ENCODE measurements at regions not wholly inside any gene's neighbourhood (a gene's known extent, or its start where the extent isn't known, plus 50 kb on each side); places are given as distances from the start of the nearest gene placed in this dataset.

- ATAC-seq: peak; percentile 99
Measured at GRCh38 chr1:58162952-58163550, 383.5 kb downstream of the OMA1 start.

DNA sequence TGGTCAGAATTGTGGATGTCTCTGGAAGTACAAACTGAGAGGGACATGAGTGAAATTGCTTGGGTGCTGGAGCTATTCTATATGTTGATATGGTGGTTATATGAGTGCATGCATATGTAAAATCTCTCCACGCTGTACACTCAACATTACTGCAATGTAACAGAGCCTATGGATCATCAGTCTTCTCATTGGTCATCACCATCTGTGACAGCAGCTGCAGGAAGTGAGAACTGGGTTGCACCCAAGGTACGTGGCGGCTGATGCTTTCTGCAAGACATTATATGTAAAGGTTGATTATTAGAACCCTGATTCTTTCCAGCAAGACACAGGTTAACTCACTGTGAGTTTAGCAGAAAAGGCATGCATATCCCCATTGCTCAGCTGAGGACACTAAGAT is 387.1 kb downstream of the OMA1 start:
- no peak for ATAC-seq
- no peak for TF ChIP-seq ZNF8 (CRISPR knock-in tag; IDR thresholded peaks at IDR 0.05)
- no peak for TF ChIP-seq ESRRG (CRISPR knock-in tag; IDR thresholded peaks at IDR 0.05)
- no peak for TF ChIP-seq TCF4 (CRISPR knock-in tag; IDR thresholded peaks at IDR 0.05; ENCODE audit: borderline replicate concordance)
- TF ChIP-seq GLIS3 (CRISPR knock-in tag; IDR thresholded peaks at IDR 0.05): no peak
- TF ChIP-seq SNAI2 (CRISPR knock-in tag; IDR thresholded peaks at IDR 0.05): no peak
- TF ChIP-seq PPARA (CRISPR knock-in tag; IDR thresholded peaks at IDR 0.05; ENCODE audit: borderline replicate concordance): no peak
- TF ChIP-seq, protein P1, sequence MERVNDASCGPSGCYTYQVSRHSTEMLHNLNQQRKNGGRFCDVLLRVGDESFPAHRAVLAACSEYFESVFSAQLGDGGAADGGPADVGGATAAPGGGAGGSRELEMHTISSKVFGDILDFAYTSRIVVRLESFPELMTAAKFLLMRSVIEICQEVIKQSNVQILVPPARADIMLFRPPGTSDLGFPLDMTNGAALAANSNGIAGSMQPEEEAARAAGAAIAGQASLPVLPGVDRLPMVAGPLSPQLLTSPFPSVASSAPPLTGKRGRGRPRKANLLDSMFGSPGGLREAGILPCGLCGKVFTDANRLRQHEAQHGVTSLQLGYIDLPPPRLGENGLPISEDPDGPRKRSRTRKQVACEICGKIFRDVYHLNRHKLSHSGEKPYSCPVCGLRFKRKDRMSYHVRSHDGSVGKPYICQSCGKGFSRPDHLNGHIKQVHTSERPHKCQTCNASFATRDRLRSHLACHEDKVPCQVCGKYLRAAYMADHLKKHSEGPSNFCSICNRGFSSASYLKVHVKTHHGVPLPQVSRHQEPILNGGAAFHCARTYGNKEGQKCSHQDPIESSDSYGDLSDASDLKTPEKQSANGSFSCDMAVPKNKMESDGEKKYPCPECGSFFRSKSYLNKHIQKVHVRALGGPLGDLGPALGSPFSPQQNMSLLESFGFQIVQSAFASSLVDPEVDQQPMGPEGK (CRISPR knock-in tag; IDR thresholded peaks at IDR 0.05; ENCODE audit: borderline replicate concordance): no peak
- no peak for TF ChIP-seq CSDC2 (CRISPR knock-in tag; IDR thresholded peaks at IDR 0.05)
- no peak for TF ChIP-seq BACH2 (CRISPR knock-in tag; IDR thresholded peaks at IDR 0.05; ENCODE audit: borderline replicate concordance)
- no peak for TF ChIP-seq ARNTL (CRISPR knock-in tag; IDR thresholded peaks at IDR 0.05; ENCODE audit: borderline replicate concordance, low read depth)
- TF ChIP-seq ISL1 (CRISPR knock-in tag; IDR thresholded peaks at IDR 0.05): no peak
- TF ChIP-seq OSR1 (CRISPR knock-in tag; IDR thresholded peaks at IDR 0.05): no peak
- TF ChIP-seq ZFP3 (CRISPR knock-in tag; IDR thresholded peaks at IDR 0.05): no peak
- no peak for TF ChIP-seq TOX (CRISPR knock-in tag; IDR thresholded peaks at IDR 0.05; ENCODE audit: borderline replicate concordance)

More at GRCh38 chr1:58162952-58163550, 383.5 kb downstream of the OMA1 start:
- TF ChIP-seq ZFP30 (CRISPR knock-in tag; IDR thresholded peaks at IDR 0.05) (no peak), RARB (CRISPR knock-in tag; IDR thresholded peaks at IDR 0.05) (no peak), GLIS3 (CRISPR knock-in tag; IDR thresholded peaks at IDR 0.05) (no peak), ARNTL (CRISPR knock-in tag; IDR thresholded peaks at IDR 0.05; ENCODE audit: borderline replicate concordance, low read depth) (no peak), ISL1 (CRISPR knock-in tag; IDR thresholded peaks at IDR 0.05) (no peak), ZNF70 (CRISPR knock-in tag; IDR thresholded peaks at IDR 0.05) (no peak), CSDC2 (CRISPR knock-in tag; IDR thresholded peaks at IDR 0.05) (no peak), ZNF565 (CRISPR knock-in tag; conservative IDR thresholded peaks at IDR 0.05; ENCODE audit: low read depth) (no peak), OSR1 (CRISPR knock-in tag; IDR thresholded peaks at IDR 0.05) (no peak), TOX (CRISPR knock-in tag; IDR thresholded peaks at IDR 0.05; ENCODE audit: borderline replicate concordance) (no peak), TSHZ2 (CRISPR knock-in tag; IDR thresholded peaks at IDR 0.05) (no peak), TCF4 (CRISPR knock-in tag; IDR thresholded peaks at IDR 0.05; ENCODE audit: borderline replicate concordance) (no peak), PPARA (CRISPR knock-in tag; IDR thresholded peaks at IDR 0.05; ENCODE audit: borderline replicate concordance) (no peak), BACH2 (CRISPR knock-in tag; IDR thresholded peaks at IDR 0.05; ENCODE audit: borderline replicate concordance) (no peak), SNAI2 (CRISPR knock-in tag; IDR thresholded peaks at IDR 0.05) (no peak), ZNF8 (CRISPR knock-in tag; IDR thresholded peaks at IDR 0.05) (no peak)
- TF ChIP-seq, protein P1 (CRISPR knock-in tag; IDR thresholded peaks at IDR 0.05; ENCODE audit: borderline replicate concordance): no peak
- TF ChIP-seq, protein P2, sequence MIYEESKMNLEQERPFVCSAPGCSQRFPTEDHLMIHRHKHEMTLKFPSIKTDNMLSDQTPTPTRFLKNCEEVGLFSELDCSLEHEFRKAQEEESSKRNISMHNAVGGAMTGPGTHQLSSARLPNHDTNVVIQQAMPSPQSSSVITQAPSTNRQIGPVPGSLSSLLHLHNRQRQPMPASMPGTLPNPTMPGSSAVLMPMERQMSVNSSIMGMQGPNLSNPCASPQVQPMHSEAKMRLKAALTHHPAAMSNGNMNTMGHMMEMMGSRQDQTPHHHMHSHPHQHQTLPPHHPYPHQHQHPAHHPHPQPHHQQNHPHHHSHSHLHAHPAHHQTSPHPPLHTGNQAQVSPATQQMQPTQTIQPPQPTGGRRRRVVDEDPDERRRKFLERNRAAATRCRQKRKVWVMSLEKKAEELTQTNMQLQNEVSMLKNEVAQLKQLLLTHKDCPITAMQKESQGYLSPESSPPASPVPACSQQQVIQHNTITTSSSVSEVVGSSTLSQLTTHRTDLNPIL (CRISPR knock-in tag; IDR thresholded peaks at IDR 0.05; ENCODE audit: low read depth): no peak
- TF ChIP-seq, protein P3, sequence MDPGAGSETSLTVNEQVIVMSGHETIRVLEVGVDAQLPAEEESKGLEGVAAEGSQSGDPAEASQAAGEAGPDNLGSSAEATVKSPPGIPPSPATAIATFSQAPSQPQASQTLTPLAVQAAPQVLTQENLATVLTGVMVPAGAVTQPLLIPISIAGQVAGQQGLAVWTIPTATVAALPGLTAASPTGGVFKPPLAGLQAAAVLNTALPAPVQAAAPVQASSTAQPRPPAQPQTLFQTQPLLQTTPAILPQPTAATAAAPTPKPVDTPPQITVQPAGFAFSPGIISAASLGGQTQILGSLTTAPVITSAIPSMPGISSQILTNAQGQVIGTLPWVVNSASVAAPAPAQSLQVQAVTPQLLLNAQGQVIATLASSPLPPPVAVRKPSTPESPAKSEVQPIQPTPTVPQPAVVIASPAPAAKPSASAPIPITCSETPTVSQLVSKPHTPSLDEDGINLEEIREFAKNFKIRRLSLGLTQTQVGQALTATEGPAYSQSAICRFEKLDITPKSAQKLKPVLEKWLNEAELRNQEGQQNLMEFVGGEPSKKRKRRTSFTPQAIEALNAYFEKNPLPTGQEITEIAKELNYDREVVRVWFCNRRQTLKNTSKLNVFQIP (CRISPR knock-in tag; IDR thresholded peaks at IDR 0.05; ENCODE audit: borderline replicate concordance, low read depth): no peak
- TF ChIP-seq, protein P4, sequence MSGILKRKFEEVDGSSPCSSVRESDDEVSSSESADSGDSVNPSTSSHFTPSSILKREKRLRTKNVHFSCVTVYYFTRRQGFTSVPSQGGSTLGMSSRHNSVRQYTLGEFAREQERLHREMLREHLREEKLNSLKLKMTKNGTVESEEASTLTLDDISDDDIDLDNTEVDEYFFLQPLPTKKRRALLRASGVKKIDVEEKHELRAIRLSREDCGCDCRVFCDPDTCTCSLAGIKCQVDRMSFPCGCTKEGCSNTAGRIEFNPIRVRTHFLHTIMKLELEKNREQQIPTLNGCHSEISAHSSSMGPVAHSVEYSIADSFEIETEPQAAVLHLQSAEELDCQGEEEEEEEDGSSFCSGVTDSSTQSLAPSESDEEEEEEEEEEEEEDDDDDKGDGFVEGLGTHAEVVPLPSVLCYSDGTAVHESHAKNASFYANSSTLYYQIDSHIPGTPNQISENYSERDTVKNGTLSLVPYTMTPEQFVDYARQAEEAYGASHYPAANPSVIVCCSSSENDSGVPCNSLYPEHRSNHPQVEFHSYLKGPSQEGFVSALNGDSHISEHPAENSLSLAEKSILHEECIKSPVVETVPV (CRISPR knock-in tag; IDR thresholded peaks at IDR 0.05): no peak
